HEK293T (cell line): ENCODE measurements at regions not wholly inside any gene's neighbourhood (a gene's known extent, or its start where the extent isn't known, plus 50 kb on each side); places are given as distances from the start of the nearest gene placed in this dataset.

Source experiments
- CTCF ChIA-PET: fragments of 350-600 bp; formaldehyde crosslinking; extraction: SDS; loops from one replicate; lab custom pipeline; 2021; ENCODE audit warnings: antibody characterized with exemption, inconsistent platforms; lab: Yijun Ruan, JAX
- POLR2A ChIA-PET: fragments of 350-600 bp; formaldehyde crosslinking; extraction: SDS; loops from one replicate; lab custom pipeline; 2020; ENCODE audit warnings: antibody characterized with exemption, inconsistent platforms; lab: Yijun Ruan, JAX
- DNase-seq: peaks from one replicate; pipeline ENCODE4 v3.0.0; 2012; ENCODE audit warnings: mixed read lengths; ENCODE audit errors: extremely low spot score
- ARNT ChIP-seq: fragments of 450-650 bp; IDR thresholded peaks from 2 replicates; pipeline ENCODE4 v1.6.1; 2017; ENCODE audit warnings: mild to moderate bottlenecking
- BHLHE40 ChIP-seq: fragments of 450-650 bp; IDR thresholded peaks from 2 replicates; pipeline ENCODE4 v1.6.1; 2016; ENCODE audit warnings: mild to moderate bottlenecking, moderate library complexity, borderline replicate concordance
- CTBP1 ChIP-seq: fragments of 450-650 bp; IDR thresholded peaks from 2 replicates; pipeline ENCODE4 v1.6.1; 2016; ENCODE audit warnings: borderline replicate concordance
- ELF4 ChIP-seq: fragments of 450-650 bp; IDR thresholded peaks from 2 replicates; pipeline ENCODE4 v1.6.1; 2017; ENCODE audit warnings: antibody characterized with exemption
- FOXA1 ChIP-seq: fragments of 450-650 bp; IDR thresholded peaks from 2 replicates; pipeline ENCODE4 v1.6.1; 2016; ENCODE audit warnings: mild to moderate bottlenecking
- FOXK2 ChIP-seq: fragments of 450-650 bp; IDR thresholded peaks from 2 replicates; pipeline ENCODE4 v1.6.1; 2016; ENCODE audit warnings: mild to moderate bottlenecking
- FOXM1 ChIP-seq: fragments of 450-650 bp; IDR thresholded peaks from 2 replicates; pipeline ENCODE4 v1.6.1; 2017; ENCODE audit warnings: mild to moderate bottlenecking, borderline replicate concordance
- HDGF ChIP-seq: fragments of 450-650 bp; IDR thresholded peaks from 2 replicates; pipeline ENCODE4 v1.6.1; 2017; ENCODE audit warnings: antibody characterized with exemption, borderline replicate concordance
- L3MBTL2 ChIP-seq: fragments of 450-650 bp; conservative IDR thresholded peaks from 2 replicates; pipeline ENCODE4 v1.6.1; 2016; ENCODE audit warnings: mild to moderate bottlenecking
- LEF1 ChIP-seq: fragments of 450-650 bp; IDR thresholded peaks from 2 replicates; pipeline ENCODE4 v1.6.1; 2017; ENCODE audit warnings: mild to moderate bottlenecking, borderline replicate concordance
- NFRKB ChIP-seq: fragments of 450-650 bp; IDR thresholded peaks from 2 replicates; pipeline ENCODE4 v1.6.1; 2016; ENCODE audit warnings: mild to moderate bottlenecking, moderate library complexity
- PKNOX1 ChIP-seq: fragments of 450-650 bp; IDR thresholded peaks from 2 replicates; pipeline ENCODE4 v1.6.1; 2016
- SP1 ChIP-seq: fragments of 450-650 bp; IDR thresholded peaks from 2 replicates; pipeline ENCODE4 v1.6.1; 2017
- SUZ12 ChIP-seq: fragments of 450-650 bp; IDR thresholded peaks from 2 replicates; pipeline ENCODE4 v1.6.1; 2016; ENCODE audit warnings: mild to moderate bottlenecking
- TARDBP ChIP-seq: fragments of 450-650 bp; IDR thresholded peaks from 2 replicates; pipeline ENCODE4 v1.6.1; 2016
- ZNF384 ChIP-seq: fragments of 450-650 bp; IDR thresholded peaks from 2 replicates; pipeline ENCODE4 v1.6.1; 2016

GRCh38 chr6:156652231-156652750 lies 124.9 kb upstream of the ARID1B start:
- TF ChIP-seq SP1 (no peak), ARNT (no peak), TARDBP (no peak), ZNF384 (no peak), ELF4 (no peak)
- ChIA-PET POLR2A (no interaction called here), CTCF (no interaction called here)
- no peak for DNase-seq

GRCh38 chr6:156651486-156651885 lies 125.7 kb upstream of the ARID1B start:
- CTCF ChIA-PET, result no interaction called here
- POLR2A ChIA-PET, result no interaction called here
- no peak for DNase-seq
- no peak for TF ChIP-seq SP1
- TF ChIP-seq CTBP1, result no peak

GRCh38 chr6:156650896-156651390 lies 126.2 kb upstream of the ARID1B start:
- CTCF ChIA-PET, result no interaction called here
- DNase-seq, result no peak
- POLR2A ChIA-PET, result interaction anchor here (0.7 kb wide), 1 partner anchor 37 kb away, joined by 3 read pairs; no protein-coding TSS in a partner anchor
- TF ChIP-seq FOXM1 (no peak), LEF1 (no peak), BHLHE40 (no peak), PKNOX1 (no peak), ZNF384 (no peak), TARDBP (no peak), HDGF (no peak), CTBP1 (no peak), SP1 (no peak), ELF4 (no peak), ARNT (no peak), NFRKB (no peak), SUZ12 (no peak), L3MBTL2 (no peak), FOXK2 (no peak), FOXA1 (no peak)

GRCh38 chr6:156648616-156649015 lies 128.6 kb upstream of the ARID1B start:
- CTCF ChIA-PET, result no interaction called here
- POLR2A ChIA-PET, result no interaction called here
- TF ChIP-seq LEF1 (no peak), SUZ12 (no peak), ARNT (no peak), HDGF (no peak), BHLHE40 (no peak), SP1 (no peak), NFRKB (no peak), PKNOX1 (no peak), FOXA1 (no peak), TARDBP (no peak), L3MBTL2 (no peak), CTBP1 (no peak), FOXM1 (no peak)
- no peak for DNase-seq

GRCh38 chr6:156647991-156648390 lies 129.2 kb upstream of the ARID1B start:
- ChIA-PET POLR2A (no interaction called here), CTCF (no interaction called here)
- no peak for DNase-seq
- TF ChIP-seq HDGF (no peak), FOXM1 (no peak), BHLHE40 (no peak), SUZ12 (no peak), ARNT (no peak), LEF1 (no peak), L3MBTL2 (no peak), TARDBP (no peak), SP1 (no peak), PKNOX1 (no peak), NFRKB (no peak), CTBP1 (no peak), FOXA1 (no peak), ZNF384 (no peak)

GRCh38 chr6:156647140-156647784 lies 129.9 kb upstream of the ARID1B start:
- CTCF ChIA-PET, result no interaction called here
- POLR2A ChIA-PET, result no interaction called here
- DNase-seq, result no peak
- TF ChIP-seq L3MBTL2 (no peak), ARNT (no peak), FOXA1 (no peak), SP1 (no peak)
